Activated effector memory CD4-positive, alpha-beta T cell treated with anti-CD3 and anti-CD28 coated beads, Interleukin-2, amount 50 U/mL, for 16 hours (primary cell): ENCODE measurements at regions not wholly inside any gene's neighbourhood (a gene's known extent, or its start where the extent isn't known, plus 50 kb on each side); places are given as distances from the start of the nearest gene placed in this dataset.
"Not testable (repeated sequence)": the region's sequence is repeated elsewhere in the genome, so short reads cannot be mapped to it uniquely, and the experiment has no call there.

ENCODE experiments used
- DNase-seq: peaks from one replicate; pipeline ENCODE4 v3.0.0-alpha.2; 2020

DNA sequence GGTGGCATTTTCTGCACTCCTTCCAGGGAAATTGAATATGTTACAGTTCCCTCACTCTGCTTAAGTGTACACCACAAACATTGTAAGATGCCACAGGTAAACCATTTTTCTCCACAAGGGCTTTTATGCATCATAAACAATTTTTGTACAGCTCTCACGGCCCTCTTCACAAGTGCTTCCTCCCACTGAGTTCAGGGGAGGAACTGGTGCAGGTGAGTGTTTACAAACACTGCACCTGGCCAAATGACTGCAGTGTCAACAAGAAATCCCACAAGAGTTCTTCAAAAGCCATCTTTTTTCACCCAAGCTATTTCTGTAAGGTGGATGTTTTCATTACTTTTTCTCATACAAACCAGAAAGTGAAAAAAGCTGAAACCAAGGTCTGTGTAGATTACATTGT is 973.2 kb downstream of the AACS start:
- no peak for DNase-seq

DNA sequence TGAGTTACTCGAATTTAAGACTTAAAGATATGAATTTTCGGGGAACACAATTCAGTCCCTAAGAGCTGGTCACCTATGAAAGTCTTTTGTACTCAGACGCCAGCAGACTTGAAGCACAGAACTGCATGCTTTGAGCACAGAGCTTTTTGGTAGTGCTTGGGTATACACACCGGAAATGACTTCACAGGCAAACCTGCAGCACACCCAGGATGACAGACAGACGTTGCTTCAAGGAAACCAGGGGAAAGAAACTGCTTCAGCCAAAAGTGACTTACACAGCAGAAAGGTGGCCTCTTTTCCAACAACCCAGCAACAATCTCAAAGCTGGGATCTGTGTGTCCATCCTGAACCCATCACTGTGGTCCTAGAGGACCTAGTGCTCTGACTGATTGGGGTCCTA is 975.1 kb downstream of the AACS start:
- DNase-seq: no peak

DNA sequence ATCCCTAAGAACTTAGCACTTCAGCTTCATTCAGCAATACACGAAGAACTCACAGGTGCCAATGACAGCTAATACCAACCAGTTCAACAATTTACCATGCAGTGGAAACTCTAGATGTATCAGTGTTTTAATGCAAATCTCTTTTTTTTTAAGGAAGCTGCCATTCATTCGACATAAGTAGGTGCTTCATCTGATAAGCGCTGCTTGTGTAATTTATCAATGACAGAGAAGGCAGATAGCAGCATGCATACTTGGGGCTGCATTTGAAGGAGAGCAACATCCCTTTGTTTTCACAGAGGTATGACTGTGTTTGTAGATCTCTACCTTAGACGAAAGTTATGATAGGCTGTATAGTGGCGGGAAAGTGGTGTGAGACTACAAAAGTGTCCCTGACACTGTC is 977.1 kb downstream of the AACS start:
- no peak for DNase-seq

DNA sequence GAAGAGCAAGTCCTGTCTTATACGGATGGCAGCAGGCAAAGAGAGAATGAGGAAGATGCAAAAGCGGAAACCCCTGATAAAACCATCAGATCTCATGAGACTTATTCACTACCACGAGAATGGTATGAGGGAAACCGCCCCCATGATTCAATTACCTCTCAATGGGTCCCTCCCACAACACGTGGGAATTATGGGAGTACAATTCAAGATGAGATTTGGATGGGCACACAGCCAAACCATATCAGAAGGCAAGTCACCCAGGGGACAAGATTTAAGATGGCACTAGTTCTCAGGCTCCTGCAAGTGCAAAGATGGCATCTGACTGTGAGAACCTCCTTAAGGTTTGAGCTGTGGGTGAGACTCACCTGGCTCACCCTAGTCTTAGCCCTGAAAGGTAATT is 984.3 kb downstream of the AACS start:
- not testable (repeated sequence) for DNase-seq

DNA sequence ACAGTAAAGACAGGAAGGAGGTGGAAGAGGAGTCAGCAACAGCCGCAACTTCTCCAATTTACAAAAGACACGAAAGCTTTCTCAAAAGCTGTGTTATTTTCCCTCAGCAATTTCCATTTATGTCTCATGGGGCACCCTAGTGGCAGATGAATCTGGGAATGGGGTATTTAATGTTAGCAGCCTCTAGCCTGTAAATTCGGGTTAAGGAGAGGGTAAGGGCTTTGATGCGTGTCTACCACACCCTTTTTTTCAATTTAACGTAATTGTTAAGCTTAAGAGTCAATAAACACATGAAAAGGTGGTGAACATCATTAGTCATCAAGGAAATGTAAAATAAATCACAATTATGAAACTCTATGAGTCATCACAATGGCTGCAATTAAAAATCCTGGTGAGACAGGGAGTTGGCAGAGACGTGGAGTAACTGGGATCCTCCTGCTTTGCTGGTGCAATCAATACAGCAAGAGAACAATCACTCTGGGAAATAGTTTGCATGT is 986.4 kb downstream of the AACS start:
- DNase-seq: no peak

DNA sequence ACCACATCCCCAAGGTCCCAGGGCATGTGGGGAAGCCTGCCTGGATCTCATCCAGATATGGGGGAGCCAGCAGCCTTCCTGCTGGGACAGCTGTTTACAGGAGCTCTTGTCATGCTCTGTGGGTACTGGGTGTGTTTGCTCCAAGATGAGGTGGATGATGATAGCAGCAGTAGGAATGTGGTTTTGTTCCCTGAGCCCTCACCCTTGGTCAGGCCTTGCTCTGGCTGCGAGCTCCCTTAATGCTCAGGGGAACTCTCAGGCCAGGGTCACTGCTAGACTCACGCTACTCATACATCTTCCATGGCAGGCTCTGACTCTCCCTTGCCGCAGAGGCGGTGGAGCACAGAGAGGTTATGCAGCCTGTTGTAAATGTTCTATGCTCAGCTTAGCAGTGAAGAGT is 990.3 kb downstream of the AACS start:
- DNase-seq: no peak

DNA sequence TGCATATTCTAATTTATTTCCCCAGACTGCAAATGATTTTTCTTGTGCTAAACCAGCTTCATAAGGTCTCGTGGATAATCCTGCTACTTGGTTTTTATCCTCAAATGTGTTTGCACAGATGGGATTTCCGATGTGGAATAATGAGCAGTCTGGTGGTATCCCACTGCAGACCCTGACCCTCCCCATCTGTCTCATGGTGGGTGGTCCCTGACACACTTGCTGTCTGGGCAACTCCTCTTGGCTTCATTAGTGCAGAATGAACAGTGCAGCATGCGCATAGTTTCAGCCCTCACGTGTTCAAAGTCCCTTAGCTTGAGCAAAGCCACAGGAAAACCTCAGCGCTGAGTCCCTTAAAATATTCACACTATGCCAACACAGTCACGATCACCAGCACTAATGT is 996.5 kb downstream of the AACS start:
- DNase-seq: no peak

DNA sequence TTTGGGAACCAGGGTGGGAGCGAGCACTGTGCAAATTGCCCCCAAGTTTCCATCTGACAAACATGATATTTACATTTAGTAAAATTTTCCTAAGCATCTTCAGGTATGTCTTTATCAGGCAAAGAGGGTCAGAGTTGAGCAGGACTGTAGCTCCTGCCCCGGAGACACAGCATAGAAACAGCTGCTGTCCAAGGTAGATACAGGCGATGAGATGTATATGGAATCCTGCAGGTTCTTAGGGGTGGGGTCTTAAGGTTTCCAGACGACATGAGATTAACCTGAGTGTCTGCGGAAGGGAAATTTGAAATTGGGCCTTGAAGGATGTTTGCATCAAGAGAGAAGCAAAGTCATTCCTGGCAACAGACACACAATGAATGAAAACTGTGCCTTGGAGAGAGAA is 998.8 kb downstream of the AACS start:
- DNase-seq: no peak

DNA sequence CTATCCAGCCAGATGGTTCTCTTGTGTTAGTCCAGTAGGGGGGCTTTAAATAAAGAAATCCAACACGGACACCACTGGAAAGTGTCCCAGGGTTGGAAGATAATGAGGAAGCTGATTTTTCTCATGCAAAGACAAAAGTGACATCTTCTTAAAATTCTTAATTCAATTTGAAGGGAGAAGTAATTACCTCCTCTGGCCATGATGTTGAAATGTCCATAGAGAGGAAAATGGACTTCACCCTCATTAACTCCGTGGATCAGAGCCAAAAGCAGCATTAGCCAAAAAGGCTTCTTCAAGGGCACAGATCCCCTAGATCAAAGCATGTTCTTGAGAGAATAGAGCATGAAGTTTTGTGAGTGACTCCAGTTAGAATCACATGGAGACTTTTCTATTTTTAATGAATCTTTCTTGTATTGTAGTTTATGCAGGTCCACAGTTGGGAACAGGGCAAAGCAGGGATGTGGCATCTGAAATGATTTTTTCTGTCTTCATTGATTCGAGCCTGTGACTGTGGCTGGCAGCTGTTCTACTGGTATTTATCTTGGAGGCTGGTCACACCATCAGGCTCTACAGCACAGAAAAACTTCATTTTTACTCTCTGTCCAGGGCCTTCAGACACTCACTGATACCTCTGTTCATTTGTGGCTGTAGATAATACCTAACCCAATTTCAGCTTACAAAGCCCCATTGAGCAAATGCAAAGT is 1002.5 kb downstream of the AACS start:
- no peak for DNase-seq

DNA sequence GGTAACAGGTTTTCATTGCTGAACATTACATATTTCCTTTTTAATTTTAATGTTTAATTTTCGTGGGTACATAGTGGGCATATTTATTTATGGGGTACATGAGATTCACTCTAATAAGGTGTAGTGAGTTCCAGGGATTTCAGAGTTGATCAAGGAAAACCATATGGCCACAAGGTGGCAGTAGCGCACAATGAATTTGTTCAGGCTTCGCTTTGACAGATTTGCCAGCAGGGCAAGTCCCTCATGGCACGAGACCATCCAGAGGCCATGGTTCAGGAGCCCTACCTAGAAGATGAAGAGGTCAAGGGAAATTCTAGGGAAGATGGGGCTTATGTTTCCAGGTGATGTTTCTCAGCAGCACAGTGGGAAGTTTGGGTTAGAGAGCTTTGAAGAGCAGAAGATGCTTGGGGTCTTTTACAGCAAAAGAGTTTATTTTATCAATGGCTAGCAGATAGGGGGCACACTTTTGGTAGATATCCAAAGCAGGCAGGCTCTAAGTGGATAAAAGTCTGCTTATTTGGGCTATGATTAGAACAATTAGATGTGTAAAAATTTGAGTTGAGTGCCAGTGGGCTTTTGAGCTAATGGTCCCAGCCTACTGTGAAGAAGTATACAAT is 1004.4 kb downstream of the AACS start:
- peak; percentile 71 for DNase-seq

DNA sequence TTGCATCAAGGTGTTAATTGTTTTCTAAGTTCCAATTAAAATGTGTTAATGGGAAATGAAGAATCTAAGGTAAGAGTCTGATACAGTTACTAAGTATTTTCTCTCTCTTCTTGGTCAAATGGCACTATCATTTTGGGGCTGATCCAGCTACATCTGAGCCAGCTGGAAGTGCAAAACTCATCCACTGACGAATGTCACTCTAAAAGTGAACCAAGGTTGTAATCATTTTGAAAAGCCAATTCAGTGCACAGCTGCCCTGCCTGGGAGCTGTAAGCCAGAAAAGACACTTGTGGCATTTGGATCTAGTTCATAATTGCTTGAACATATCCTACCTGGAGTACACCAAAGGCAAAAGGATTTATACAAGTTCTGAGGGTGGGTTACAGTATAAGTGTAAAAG is 1011.3 kb downstream of the AACS start:
- DNase-seq: no peak

DNA sequence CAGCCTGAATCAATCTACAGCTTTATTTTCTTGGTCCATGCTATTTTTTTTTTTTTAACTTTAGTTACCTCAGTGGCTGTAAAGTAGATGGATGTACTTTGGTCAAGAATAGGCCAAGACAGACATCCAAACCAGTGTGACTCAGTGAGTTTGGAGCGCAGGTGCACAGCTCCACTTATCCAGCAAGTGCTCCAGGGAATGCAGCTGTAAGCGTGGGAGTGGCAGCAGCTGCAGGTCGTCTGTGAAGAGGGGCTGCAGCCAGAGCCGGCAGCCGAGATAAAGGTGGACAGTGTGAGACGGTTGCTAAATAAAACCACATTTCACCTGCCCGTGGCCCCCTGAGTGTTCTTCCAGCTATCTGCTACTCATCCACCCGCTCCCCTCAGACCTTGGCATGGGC is 1018.7 kb downstream of the AACS start:
- DNase-seq: no peak

DNA sequence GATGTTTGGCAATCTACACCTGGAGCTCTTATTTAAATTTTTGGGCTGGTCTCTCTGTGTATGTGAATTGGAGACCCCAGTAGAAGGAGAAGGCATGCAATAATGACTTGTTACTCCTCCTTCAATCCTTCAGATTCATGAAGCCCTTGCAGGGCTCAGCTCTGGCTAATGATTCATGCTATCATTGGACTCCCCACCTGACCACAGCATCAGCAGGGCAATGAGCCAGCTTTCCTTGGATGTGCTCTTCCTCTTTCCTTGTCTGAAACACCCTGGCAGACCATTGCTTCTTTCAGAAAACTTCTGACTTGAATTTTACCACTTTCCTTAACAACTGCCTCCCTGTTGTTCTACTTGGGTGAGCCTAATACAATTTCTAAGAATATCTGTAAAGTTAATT is 1019.2 kb downstream of the AACS start:
- DNase-seq: no peak

DNA sequence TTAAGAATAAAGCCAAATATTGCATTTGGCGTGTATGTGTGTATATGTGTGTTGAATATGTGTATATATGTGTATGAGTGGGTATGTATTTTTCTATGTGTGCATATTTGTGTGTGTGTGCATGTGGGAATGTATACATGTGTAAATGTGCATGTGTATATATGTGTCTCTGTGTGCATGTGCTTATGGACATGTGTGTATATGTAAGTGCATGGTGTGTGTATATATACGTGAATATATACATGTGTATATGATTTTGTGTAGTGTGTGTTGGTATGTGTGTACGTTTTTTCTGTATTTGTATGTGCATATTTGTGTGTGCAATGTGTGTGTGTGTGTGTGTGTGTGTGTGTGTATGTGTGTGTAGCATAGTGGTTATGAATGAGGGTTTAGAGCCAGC is 1021.0 kb downstream of the AACS start:
- no peak for DNase-seq

DNA sequence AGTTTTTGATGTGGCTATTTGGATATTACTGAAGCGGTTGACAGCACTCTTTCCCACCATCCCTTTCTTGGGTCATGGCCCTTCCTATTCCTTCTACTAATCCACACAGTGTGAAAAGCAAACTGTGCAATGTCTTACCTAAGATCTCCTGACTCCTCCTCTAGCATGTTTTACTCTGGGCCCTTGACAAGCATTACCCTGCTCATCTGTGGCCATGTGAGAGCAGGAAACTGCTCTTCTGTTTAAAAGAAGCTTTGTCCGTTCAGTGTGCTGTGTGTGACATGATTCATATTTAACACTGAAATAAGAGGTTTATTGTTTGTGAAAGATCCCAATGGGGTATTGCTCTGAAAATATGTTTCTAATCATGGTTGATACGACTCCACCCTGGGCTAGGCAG is 1022.5 kb downstream of the AACS start:
- no peak for DNase-seq

DNA sequence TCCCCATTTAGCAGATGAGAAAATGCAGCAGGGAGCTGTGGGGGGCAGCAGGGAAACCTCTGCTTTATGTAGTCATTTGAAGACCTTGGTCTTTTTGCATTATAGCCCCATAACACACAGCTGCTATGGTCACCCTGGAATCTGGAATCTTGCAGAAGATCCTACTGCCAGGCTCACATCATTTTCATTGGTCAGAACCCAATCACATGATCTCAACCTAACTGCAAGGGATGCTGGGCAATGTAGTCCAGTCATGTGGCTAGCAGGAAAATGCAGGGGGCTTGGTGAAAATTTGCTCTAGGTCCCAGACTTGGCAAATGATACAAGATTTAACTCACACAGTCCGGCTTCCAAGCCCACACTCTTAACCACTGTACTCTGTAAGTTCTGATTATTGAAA is 1028.7 kb downstream of the AACS start:
- DNase-seq: no peak

DNA sequence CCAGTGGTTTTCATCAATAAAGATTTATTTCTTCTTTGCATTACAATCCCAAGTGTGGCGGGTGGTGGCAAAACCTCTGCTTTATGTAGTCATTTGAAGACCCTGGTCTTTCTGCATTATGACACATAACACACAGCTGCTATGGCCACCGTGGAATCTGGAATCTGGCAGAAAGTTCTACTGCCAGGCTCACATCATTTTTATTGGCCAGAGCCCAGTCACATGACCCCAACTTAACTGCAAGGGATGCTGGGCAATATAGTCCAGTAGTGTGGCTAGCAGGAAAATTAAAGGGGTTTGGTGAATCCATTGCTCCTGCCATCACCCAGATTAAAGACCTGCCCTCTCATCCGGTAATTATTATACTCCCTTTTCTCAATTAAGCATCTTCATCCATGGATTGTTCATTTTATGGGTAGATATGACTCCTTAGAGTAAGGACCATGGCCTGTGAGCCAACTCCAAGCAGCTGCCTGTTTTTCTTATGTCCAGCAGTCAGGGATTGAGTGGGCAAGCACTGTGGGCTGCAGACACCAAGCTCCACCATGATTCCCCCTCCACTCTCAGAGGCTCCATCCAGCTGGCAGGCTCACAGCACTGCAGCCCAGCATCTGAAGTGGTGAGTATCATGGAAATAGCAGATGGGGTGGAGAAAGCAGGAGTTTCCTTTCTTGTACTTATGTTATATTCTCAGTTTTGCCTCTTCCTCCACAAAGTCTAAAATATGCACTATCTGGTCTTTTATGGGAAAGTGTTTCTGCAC is 1030.7 kb downstream of the AACS start:
- DNase-seq: no peak

DNA sequence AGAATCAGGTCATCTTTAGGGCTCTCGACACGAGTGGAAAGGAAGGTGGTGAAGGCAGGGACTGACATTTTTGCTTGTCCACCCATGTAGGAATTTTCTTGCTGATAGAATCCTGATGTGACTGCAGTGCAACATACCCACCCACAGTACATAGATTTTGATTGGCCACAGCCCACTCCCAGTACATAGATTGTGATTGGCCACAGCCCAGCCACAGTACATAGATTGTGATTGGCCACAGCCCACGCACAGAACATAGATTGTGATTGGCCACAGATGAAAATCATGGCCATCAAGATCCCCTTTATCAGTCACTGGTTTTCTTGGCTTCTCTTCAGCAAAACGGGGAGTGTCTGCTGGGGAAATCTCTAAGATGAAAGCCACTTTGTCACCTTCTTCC is 1041.5 kb downstream of the AACS start:
- DNase-seq: no peak

DNA sequence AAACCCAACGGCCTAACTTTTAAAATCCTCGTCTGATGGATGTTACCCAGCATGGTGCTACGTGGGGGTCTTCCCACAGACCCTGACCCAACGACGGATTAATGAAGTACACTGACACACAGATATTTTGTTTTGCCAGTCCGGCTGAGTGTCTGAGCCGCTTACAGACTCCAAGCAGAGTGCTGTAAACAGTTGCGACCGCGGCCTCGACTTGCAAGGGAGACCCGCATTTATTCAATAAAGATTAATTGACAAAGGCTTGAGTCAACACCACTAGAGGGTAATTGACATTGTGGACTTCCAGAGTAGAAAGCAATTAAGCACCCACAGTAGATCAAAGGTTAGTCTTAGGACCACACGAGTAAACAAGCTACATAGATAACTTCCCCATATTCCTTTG is 1042.4 kb downstream of the AACS start:
- no peak for DNase-seq

DNA sequence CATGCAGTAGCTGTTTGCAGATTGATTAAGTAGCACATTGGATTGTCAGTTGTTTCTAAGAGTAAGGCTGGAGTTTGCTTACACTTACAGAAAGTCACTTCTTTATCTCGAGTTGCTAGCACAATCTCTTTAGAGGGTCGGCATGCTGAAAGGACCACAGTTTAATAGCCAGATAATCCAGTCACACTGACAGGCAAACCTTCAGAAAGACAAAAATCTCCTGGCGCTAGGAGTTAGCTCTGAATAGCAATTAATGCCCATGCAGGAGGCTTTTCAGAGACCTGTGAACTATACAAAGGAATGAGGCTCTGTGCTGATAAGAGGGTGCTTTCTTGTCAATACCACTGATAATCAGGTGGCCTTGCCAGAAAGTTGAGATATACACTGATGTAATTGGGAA is 1043.0 kb downstream of the AACS start:
- DNase-seq: no peak

DNA sequence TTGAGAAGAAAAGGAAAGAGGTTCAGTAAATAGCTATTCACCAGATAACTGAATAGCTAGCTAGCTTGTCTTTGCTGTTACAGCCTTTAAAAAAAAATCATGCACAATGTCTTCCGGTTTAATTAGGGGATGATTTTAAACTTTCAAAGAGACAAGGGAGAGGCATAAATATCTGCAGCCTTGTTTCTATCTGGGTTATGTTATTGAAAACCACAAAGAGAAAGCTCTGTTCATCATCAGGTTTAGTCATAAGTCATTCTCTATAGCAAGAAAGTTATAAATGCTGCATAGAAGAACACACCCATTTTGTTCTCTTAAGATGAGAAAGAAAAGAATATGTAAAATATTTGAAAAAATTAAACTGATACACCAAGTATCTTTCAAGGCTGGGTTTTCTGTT is 1046.9 kb downstream of the AACS start:
- DNase-seq: no peak

DNA sequence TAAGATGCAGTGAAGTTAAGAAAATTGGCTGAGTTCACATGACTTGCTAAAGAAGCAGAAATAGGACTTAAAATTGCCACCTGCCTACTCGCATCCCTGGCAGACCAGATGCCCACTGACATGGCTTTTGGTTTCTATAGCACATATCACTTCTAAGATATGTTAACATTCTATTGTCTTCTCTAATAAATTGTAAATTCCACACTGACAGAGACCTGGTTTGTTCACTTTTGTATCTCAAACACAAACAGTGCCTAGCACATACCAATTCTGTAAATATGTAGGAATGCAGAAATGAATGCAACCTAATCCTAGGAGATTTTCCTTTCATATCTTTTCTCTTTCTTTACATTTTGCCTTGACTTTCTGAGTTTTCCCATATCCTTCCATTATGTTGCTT is 1047.6 kb downstream of the AACS start:
- no peak for DNase-seq

DNA sequence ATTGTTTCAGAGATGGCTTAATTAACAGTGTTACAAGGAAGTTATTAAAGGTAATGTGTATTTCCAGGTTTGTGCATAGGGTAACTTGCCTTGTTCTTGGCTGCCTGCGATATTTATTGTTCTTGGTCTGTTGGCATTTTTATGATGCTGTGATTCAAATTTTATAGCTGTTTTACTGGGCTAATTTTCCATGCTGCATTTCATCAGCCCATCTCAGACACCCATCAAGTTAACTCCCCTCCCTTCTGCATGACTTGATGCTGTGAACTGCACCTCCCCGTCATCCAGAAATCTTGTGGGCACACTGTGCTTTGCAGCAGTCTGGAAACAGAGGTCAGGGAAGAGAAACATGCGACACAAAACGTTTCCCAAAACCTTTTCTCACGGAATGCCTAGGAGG is 1049.2 kb downstream of the AACS start:
- DNase-seq: no peak

DNA sequence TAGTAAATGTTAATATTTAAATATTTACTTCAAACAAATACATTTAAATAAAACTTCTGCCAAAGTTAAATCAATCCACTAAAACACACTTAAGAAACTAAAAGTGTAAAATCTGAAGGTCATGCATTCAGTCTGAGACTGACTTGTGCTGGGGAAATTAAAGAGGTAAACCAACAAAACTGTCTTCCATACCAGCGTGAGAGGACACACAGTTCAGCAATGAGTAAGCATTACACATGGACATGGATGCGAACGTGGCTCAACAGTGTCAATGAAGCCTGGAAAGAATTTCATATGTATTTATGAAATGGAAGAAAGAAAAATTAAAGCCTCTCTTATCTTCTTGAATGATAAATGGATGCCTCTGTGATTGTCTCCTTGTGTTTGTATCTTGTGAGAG is 1052.3 kb downstream of the AACS start:
- DNase-seq: no peak
